Lung (tissue), 11 donors: ENCODE measurements at regions not wholly inside any gene's neighbourhood (a gene's known extent, or its start where the extent isn't known, plus 50 kb on each side); places are given as distances from the start of the nearest gene placed in this dataset.
"Not testable (repeated sequence)": the region's sequence is repeated elsewhere in the genome, so short reads cannot be mapped to it uniquely, and the experiment has no call there.

Experiments
- ATAC-seq: fragments of 200-7000 bp; cut with Tn5 transposase; one replicate; pipeline ENCODE4 v1.9.1; 2020; ENCODE audit warnings: moderate number of reproducible peaks; ENCODE audit not compliant: insufficient read depth, low FRiP score
- DNase-seq, 3 donors: peaks; one replicate each; pipeline ENCODE4 v3.0.0-alpha.2; 2013 to 2017
- H3K27ac ChIP-seq, 2 donors: one replicate each; pipeline ENCODE4 v1.5.1; 2013; ENCODE audit warnings: mild to moderate bottlenecking in 2 of 2, moderate library complexity in 2 of 2, control low read depth in 1 of 2, inconsistent platforms in 1 of 2, low read depth in 1 of 2, low read length in 1 of 2
- H3K27me3 ChIP-seq, 3 donors: one replicate each; pipeline ENCODE4 v1.5.1; 2013; ENCODE audit warnings: low read length in 2 of 3; ENCODE audit not compliant: control insufficient read depth in 3 of 3, insufficient read depth in 3 of 3
- H3K36me3 ChIP-seq, 4 donors: one replicate each; pipeline ENCODE4 v1.5.1; 2013; ENCODE audit warnings: low read length in 4 of 4, mild to moderate bottlenecking in 1 of 4, moderate library complexity in 1 of 4; ENCODE audit not compliant: control insufficient read depth in 4 of 4, insufficient read depth in 4 of 4
- H3K4me1 ChIP-seq, 5 donors: one replicate each; pipeline ENCODE4 v1.5.1; 2013; ENCODE audit warnings: low read length in 5 of 5, mild to moderate bottlenecking in 2 of 5, moderate library complexity in 1 of 5; ENCODE audit not compliant: control insufficient read depth in 5 of 5, insufficient read depth in 5 of 5
- H3K4me3 ChIP-seq: one replicate; pipeline ENCODE4 v1.5.1; 2013; ENCODE audit warnings: mild to moderate bottlenecking, control low read depth, moderate library complexity
- H3K9ac ChIP-seq, 2 donors: one replicate each; pipeline ENCODE4 v1.5.1; 2013; ENCODE audit warnings: low read length in 2 of 2, control low read depth in 1 of 2; ENCODE audit not compliant: insufficient read depth in 1 of 2
- H3K9me3 ChIP-seq, 4 donors: one replicate each; pipeline ENCODE4 v1.5.1; 2013; ENCODE audit warnings: low read length in 3 of 4, mild to moderate bottlenecking in 1 of 4, moderate library complexity in 1 of 4; ENCODE audit not compliant: control insufficient read depth in 4 of 4, insufficient read depth in 3 of 4
- CTCF ChIP-seq: IDR thresholded peaks from 2 replicates; pipeline ENCODE4 v1.5.1; 2012; ENCODE audit warnings: mild to moderate bottlenecking; ENCODE audit errors: control extremely low read depth, extremely low read depth
- WGBS, 2 donors: extraction: QIAGEN DNeasy Blood & Tissue Kit; methylation state at CpG; one replicate each; pipeline ENCODE4 v1.1.7; 2013; 5-methylcytosine and 5-hydroxymethylcytosine counted together
- donor health status: control.
- donor health status: control.
- donor health status: Bipolar disorder and iron deficiency.
- donor health status: healthy.
- donor health status: DM: yes; HTN: yes; CAD: no.

- DNase-seq (peak in 2 of 3 donors; percentile 16 to 50), ATAC-seq (no peak)
- Histone ChIP-seq H3K4me1 (peaks cover 0 to 46% (median 12%) of the 10 kb centered on the region in 5 donors), H3K9ac (no peak overlapping the region), H3K36me3 (no peaks in the 10 kb centered on the region), H3K27me3 (peaks cover 0 to 6% (median 0%) of the 10 kb centered on the region in 3 donors), H3K9me3 (no peaks in the 10 kb centered on the region), H3K4me3 (no peak overlapping the region), H3K27ac (peak overlapping the region in 1 of 2 donors; percentile 42)
- no peak for TF ChIP-seq CTCF
- 65 to 81% methylated on average over 18 of the region's 18 CpGs for WGBS, 2 donors
Observed at GRCh38 chr16:86078121-86078600, 179.2 kb downstream of the IRF8 start.

GRCh38 chr16:86078711-86079110 is 179.7 kb downstream of the IRF8 start:
- H3K9ac ChIP-seq, H3K4me3 ChIP-seq, H3K27me3 ChIP-seq, ATAC-seq, H3K9me3 ChIP-seq, H3K36me3 ChIP-seq: not testable (repeated sequence)
- WGBS, 2 donors: 96 to 97% methylated on average over 13 of the region's 13 CpGs
- peaks cover 0 to 46% (median 12%) of the 10 kb centered on the region in 5 donors for H3K4me1 ChIP-seq
- H3K27ac ChIP-seq: peak overlapping the region in 1 of 2 donors; percentile 42
- DNase-seq: peak in 1 of 3 donors; percentile 3

- Histone ChIP-seq H3K27me3 (peaks cover 0 to 3% (median 0%) of the 10 kb centered on the region in 3 donors), H3K4me1 (peaks cover 0 to 43% (median 8%) of the 10 kb centered on the region in 5 donors), H3K4me3 (no peak overlapping the region), H3K9me3 (no peaks in the 10 kb centered on the region), H3K9ac (no peak overlapping the region), H3K36me3 (no peaks in the 10 kb centered on the region), H3K27ac (no peak overlapping the region)
- 87 to 90% methylated on average over 15 of the region's 15 CpGs for WGBS, 2 donors
- ATAC-seq (no peak), DNase-seq (peak; percentile 30 to 68 (median 66))
- TF ChIP-seq CTCF: no peak
Observed at GRCh38 chr16:86079255-86079885, 180.4 kb downstream of the IRF8 start.

- Histone ChIP-seq H3K36me3 (no peaks in the 10 kb centered on the region), H3K9ac (no peak overlapping the region), H3K4me1 (peaks cover 0 to 34% (median 4%) of the 10 kb centered on the region in 5 donors), H3K27me3 (peaks cover 0 to 3% (median 0%) of the 10 kb centered on the region in 3 donors), H3K9me3 (no peaks in the 10 kb centered on the region), H3K27ac (no peak overlapping the region), H3K4me3 (no peak overlapping the region)
- WGBS, 2 donors: 54 to 59% methylated on average over 13 of the region's 13 CpGs
- DNase-seq (peak in 1 of 3 donors; percentile 6), ATAC-seq (no peak)
- no peak for TF ChIP-seq CTCF
Observed at GRCh38 chr16:86080131-86080875, 181.3 kb downstream of the IRF8 start.
